HG03039 (cell line): ENCODE measurements at regions not wholly inside any gene's neighbourhood (a gene's known extent, or its start where the extent isn't known, plus 50 kb on each side); places are given as distances from the start of the nearest gene placed in this dataset.

Source experiments
- ATAC-seq: cut with Tn5 transposase; IDR thresholded peaks from one replicate; pipeline ENCODE4 v1.9.1; 2021; ENCODE audit warnings: mild to moderate bottlenecking, moderate library complexity; ENCODE audit not compliant: unreplicated experiment

- no peak for ATAC-seq
Observed at GRCh38 chr16:9248162-9248561, 156.7 kb downstream of the HAPSTR1 start.

GRCh38 chr16:9249534-9249933, 158.1 kb downstream of the HAPSTR1 start:
- ATAC-seq, result no peak

GRCh38 chr16:9251026-9251425, 159.6 kb downstream of the HAPSTR1 start:
- no peak for ATAC-seq

GRCh38 chr16:9254863-9255262, 163.4 kb downstream of the HAPSTR1 start:
- no peak for ATAC-seq

- ATAC-seq, result no peak
Observed at GRCh38 chr16:9256196-9256595, 164.8 kb downstream of the HAPSTR1 start.

GRCh38 chr16:9257843-9258242, 166.4 kb downstream of the HAPSTR1 start:
- ATAC-seq, result no peak

- ATAC-seq, result no peak
Observed at GRCh38 chr16:9258423-9259051, 167.1 kb downstream of the HAPSTR1 start.

- no peak for ATAC-seq
Observed at GRCh38 chr16:9259914-9260608, 168.6 kb downstream of the HAPSTR1 start.

GRCh38 chr16:9260666-9261065, 169.2 kb downstream of the HAPSTR1 start:
- ATAC-seq, result no peak

GRCh38 chr16:9261376-9261775, 169.9 kb downstream of the HAPSTR1 start:
- ATAC-seq, result no peak

GRCh38 chr16:9262941-9263715, 171.7 kb downstream of the HAPSTR1 start:
- no peak for ATAC-seq

GRCh38 chr16:9264067-9264466, 172.6 kb downstream of the HAPSTR1 start:
- ATAC-seq, result no peak

- ATAC-seq, result no peak
Observed at GRCh38 chr16:9268446-9268845, 177.0 kb downstream of the HAPSTR1 start.

- ATAC-seq, result no peak
Observed at GRCh38 chr16:9270424-9270823, 179.0 kb downstream of the HAPSTR1 start.

- no peak for ATAC-seq
Observed at GRCh38 chr16:9270941-9271340, 179.5 kb downstream of the HAPSTR1 start.

GRCh38 chr16:9271841-9272240, 180.4 kb downstream of the HAPSTR1 start:
- ATAC-seq, result no peak

GRCh38 chr16:9275377-9275776, 183.9 kb downstream of the HAPSTR1 start:
- ATAC-seq, result no peak

- ATAC-seq, result no peak
Observed at GRCh38 chr16:9275816-9276354, 184.4 kb downstream of the HAPSTR1 start.

GRCh38 chr16:9279291-9280068, 188.0 kb downstream of the HAPSTR1 start:
- ATAC-seq, result no peak

GRCh38 chr16:9280069-9280466, 188.6 kb downstream of the HAPSTR1 start:
- no peak for ATAC-seq

- ATAC-seq, result no peak
Observed at GRCh38 chr16:9286930-9287329, 195.5 kb downstream of the HAPSTR1 start.
